ENCODE measurements at regions not wholly inside any gene's neighbourhood (a gene's known extent, or its start where the extent isn't known, plus 50 kb on each side); places are given as distances from the start of the nearest gene placed in this dataset.

- Histone ChIP-seq H3K27me3 (no peaks in the 10 kb centered on the region), H3K4me1 (replicated peaks in 1 of 2) (no peaks in the 10 kb centered on the region), H3K27ac (peak overlapping the region in 2 of 5 donors; percentile 29 to 45), H3K4me3 (no peak overlapping the region), H3K9me3 (replicated peaks in 1 of 3) (no peaks in the 10 kb centered on the region), H3K36me3 (replicated peaks in 1 of 2) (no peaks in the 10 kb centered on the region)
- intact Hi-C loops (cut with DNase I): no loop called here
- 61 to 75% (median 65%) methylated on average over 2 of the region's 2 CpGs for WGBS, 4 donors
- no peak for DNase-seq
- no peak for TF ChIP-seq POLR2A (IDR thresholded peaks at IDR 0.05)
- TF ChIP-seq CTCF (IDR thresholded peaks at IDR 0.05): no peak
These were observed 367.1 kb upstream of the ADGRL2 start for GRCh38 chr1:81433676-81434075.

DNA sequence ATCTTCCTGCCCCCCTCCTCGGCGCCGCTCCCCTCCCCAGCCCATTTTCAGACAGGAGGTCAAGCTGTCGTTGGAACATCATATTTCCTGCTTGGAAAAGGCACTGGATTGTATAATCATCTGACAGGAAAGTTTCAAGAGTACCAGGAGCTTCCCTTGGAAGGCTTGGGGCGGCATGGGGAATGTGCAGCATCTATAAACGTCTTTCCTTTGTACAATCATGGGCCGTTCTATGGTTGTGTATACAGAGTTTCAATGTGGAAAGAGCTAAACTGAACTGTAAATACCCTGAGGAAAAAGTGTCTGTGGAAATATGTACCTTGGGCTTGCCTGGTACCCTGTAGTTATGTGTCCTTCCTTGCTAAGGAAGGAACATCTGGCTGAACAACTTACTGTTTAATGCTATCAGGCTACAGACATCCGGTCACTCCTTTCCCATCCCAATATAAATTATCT, 368.1 kb upstream of the ADGRL2 start:
- peak overlapping the region in 2 of 5 donors; percentile 0 to 38 for H3K27ac ChIP-seq
- intact Hi-C loops (cut with DNase I): no loop called here
- H3K27me3 ChIP-seq: no peaks in the 10 kb centered on the region
- DNase-seq: peak in 3 of 7 donors; percentile 10 to 26 (median 14)
- no peaks in the 10 kb centered on the region for H3K4me1 ChIP-seq (replicated peaks in 1 of 2)
- WGBS, 4 donors: 76 to 79% (median 77%) methylated on average over 8 of the region's 8 CpGs
- H3K4me3 ChIP-seq: no peak overlapping the region
- no peaks in the 10 kb centered on the region for H3K36me3 ChIP-seq (replicated peaks in 1 of 2)
- TF ChIP-seq POLR2A (IDR thresholded peaks at IDR 0.05) (no peak), CTCF (IDR thresholded peaks at IDR 0.05) (no peak)
- H3K9me3 ChIP-seq (replicated peaks in 1 of 3): no peaks in the 10 kb centered on the region

DNA sequence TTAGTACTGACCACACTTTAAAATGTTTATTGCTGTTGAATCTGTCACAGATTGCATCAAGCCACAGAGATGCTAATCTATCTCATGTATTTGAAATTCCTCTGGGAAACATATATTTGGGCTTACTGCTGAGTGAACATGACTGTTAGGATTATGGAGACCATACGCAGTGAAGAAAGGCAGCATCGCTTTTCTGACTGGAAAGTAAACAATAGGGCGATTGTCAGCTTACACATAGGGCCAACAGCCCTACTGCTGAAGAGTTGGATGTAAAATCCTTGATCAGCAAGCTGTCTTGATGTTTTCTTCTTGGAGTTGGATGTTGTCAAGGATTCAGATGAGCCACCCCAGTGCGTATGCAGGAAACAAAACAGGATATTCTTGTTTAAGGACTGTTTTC, 368.7 kb upstream of the ADGRL2 start:
- H3K4me3 ChIP-seq: no peak overlapping the region
- no peaks in the 10 kb centered on the region for H3K36me3 ChIP-seq (replicated peaks in 1 of 2)
- no peaks in the 10 kb centered on the region for H3K27me3 ChIP-seq
- peak overlapping the region in 2 of 5 donors; percentile 0 to 38 for H3K27ac ChIP-seq
- H3K9me3 ChIP-seq (replicated peaks in 1 of 3): no peaks in the 10 kb centered on the region
- intact Hi-C loops (cut with DNase I): no loop called here
- H3K4me1 ChIP-seq (replicated peaks in 1 of 2): no peaks in the 10 kb centered on the region
- TF ChIP-seq CTCF (IDR thresholded peaks at IDR 0.05): no peak
- TF ChIP-seq POLR2A (IDR thresholded peaks at IDR 0.05): no peak
- 73 to 86% (median 76%) methylated on average over 4 of the region's 4 CpGs for WGBS, 4 donors
- DNase-seq: no peak

DNA sequence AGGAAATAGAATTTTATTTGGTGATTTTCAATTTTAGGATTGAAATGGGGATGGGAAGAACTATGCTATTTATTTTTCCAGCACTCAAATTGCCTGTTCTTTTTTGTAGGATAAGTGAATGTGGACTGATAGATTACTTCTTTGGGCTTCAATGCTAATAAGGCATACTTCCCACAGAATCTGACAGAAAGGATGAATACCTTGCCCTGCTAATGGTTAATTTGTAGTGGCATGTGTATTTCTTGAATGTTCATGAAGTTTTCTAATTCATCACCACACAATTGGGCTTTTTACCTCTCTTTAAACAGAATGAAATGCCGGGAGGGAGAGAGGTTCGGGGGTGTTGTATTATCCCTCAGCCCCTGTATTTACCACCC, 369.1 kb upstream of the ADGRL2 start:
- no peak overlapping the region for H3K4me3 ChIP-seq
- 80 to 94% (median 90%) methylated on average over 2 of the region's 2 CpGs for WGBS, 4 donors
- intact Hi-C loops (cut with DNase I): no loop called here
- H3K27me3 ChIP-seq: no peaks in the 10 kb centered on the region
- H3K27ac ChIP-seq: peak overlapping the region in 2 of 5 donors; percentile 0 to 38
- H3K36me3 ChIP-seq (replicated peaks in 1 of 2): no peaks in the 10 kb centered on the region
- no peaks in the 10 kb centered on the region for H3K4me1 ChIP-seq (replicated peaks in 1 of 2)
- TF ChIP-seq CTCF (IDR thresholded peaks at IDR 0.05) (no peak), POLR2A (IDR thresholded peaks at IDR 0.05) (no peak)
- no peak for DNase-seq
- no peaks in the 10 kb centered on the region for H3K9me3 ChIP-seq (replicated peaks in 1 of 3)

Data from adrenal gland (tissue), 9 donors.